ENCODE measurements at regions not wholly inside any gene's neighbourhood (a gene's known extent, or its start where the extent isn't known, plus 50 kb on each side); places are given as distances from the start of the nearest gene placed in this dataset.

DNA sequence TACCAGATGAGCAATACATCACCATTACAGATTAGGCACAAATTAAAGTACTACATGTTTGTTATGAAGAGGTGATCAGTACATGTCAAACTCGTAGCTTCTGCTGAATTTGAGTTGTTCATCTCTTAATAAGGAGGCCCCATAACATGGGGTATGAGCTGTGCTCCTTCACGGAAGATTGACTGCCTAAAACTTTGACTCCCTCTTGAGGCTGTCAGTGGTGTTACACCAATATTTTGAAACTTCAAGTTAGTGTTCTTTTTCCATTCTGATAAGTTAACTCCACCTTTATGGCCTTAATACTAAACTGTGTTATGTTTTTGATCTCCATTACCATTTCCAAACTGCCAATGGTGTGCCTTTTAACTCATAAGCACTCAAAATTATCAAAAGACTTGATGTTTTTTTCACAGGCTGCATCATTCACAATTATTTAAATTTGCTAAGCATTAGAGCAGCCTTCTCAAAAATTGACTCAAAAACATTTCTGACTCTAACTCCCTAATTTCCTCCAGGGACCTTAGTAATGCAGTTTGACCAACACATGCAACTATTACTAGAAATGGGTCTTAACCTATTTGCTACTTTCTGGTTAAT is 1591.5 kb downstream of the PCDH9 start:
- Histone ChIP-seq H3K9ac (replicated peaks; ENCODE audit: extremely low read depth, insufficient read depth, low read length) (no peak overlapping the region), H3K79me2 (ENCODE audit: control insufficient read depth, insufficient read depth, low read length) (no peaks in the 10 kb centered on the region), H3K9me3 (replicated peaks; ENCODE audit: control insufficient read depth, insufficient read depth, low read length) (no peaks in the 10 kb centered on the region), H2AFZ (ENCODE audit: low read depth, low read length) (peak overlapping the region; percentile 0), H3K27me3 (ENCODE audit: control insufficient read depth in 2 of 2, insufficient read depth in 2 of 2, low read length in 2 of 2) (no peaks in the 10 kb centered on the region), H3K27ac (ENCODE audit: insufficient read depth, low read depth, low read length) (no peak overlapping the region), H3K36me3 (ENCODE audit: control insufficient read depth in 2 of 2, extremely low read depth in 1 of 2, insufficient read depth in 2 of 2, low read length in 2 of 2) (no peaks in the 10 kb centered on the region), H3K4me3 (replicated peaks in 1 of 3; ENCODE audit: insufficient read depth in 1 of 3, low read depth in 1 of 3, low read length in 3 of 3) (no peak overlapping the region), H3K4me1 (ENCODE audit: control insufficient read depth, extremely low read depth, insufficient read depth, low read length) (no peaks in the 10 kb centered on the region), H3K4me2 (ENCODE audit: insufficient read depth, low read length) (no peak overlapping the region), H3K9me1 (replicated peaks; ENCODE audit: control insufficient read depth, extremely low read depth, insufficient read depth, low read length) (no peaks in the 10 kb centered on the region), H4K20me1 (replicated peaks; ENCODE audit: control insufficient read depth, extremely low read depth, insufficient read depth, low read length) (no peaks in the 10 kb centered on the region)
- intact Hi-C loops (cut with micrococcal nuclease) = loop anchor here (1.0 to 2.0 kb wide), 3 partner anchors 818 to 1484 kb away; no protein-coding TSS in a partner anchor
- FAIRE-seq (peak; percentile 63), DNase-seq (ENCODE audit: low read depth, low spot score) (peak; percentile 51)
- TF ChIP-seq FOS (IDR thresholded peaks at IDR 0.05; ENCODE audit: borderline replicate concordance, insufficient read depth, low read length) (no peak), CTCF (IDR thresholded peaks at IDR 0.05; ENCODE audit: extremely low read depth in 1 of 2, insufficient read depth in 1 of 2, low read depth in 1 of 2, low read length in 2 of 2) (peak; percentile 54 to 66), JUN (IDR thresholded peaks at IDR 0.05; ENCODE audit: borderline replicate concordance, insufficient read depth, insufficient read length, low read depth) (no peak), EZH2 (IDR thresholded peaks at IDR 0.05; ENCODE audit: borderline replicate concordance, low read depth, low read length, severe bottlenecking) (no peak), GATA2 (IDR thresholded peaks at IDR 0.05; ENCODE audit: insufficient read depth, insufficient read length, low read depth, low read length) (no peak), MYC (IDR thresholded peaks at IDR 0.05; ENCODE audit: low read depth, low read length) (no peak), POLR2A (IDR thresholded peaks at IDR 0.05; ENCODE audit: low read depth, low read length) (no peak)
- TF ChIP-seq, protein P1, sequence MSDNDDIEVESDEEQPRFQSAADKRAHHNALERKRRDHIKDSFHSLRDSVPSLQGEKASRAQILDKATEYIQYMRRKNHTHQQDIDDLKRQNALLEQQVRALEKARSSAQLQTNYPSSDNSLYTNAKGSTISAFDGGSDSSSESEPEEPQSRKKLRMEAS (IDR thresholded peaks at IDR 0.05; ENCODE audit: insufficient read depth, insufficient read length) = no peak
- dilution Hi-C loops (cut with MboI; ENCODE audit: extremely low pct_ligation_motif_present, low sequenced_read_pairs) = no loop called here
- ChIA-PET CTCF (interaction anchor here (0.5 to 1.9 kb wide), 27 partner anchors 9 to 1681 kb away, joined by 3 to 83 read pairs (median 4); no protein-coding TSS in a partner anchor), POLR2A (no interaction called here)
- no TSS peak for BruUV-seq (replicated peaks)

Data from endothelial cell of umbilical vein (primary cell).